Parathyroid adenoma (tissue), 2 donors: ENCODE measurements at regions not wholly inside any gene's neighbourhood (a gene's known extent, or its start where the extent isn't known, plus 50 kb on each side); places are given as distances from the start of the nearest gene placed in this dataset.

Experiments used
- H2AFZ ChIP-seq: fragments of 300-600 bp; sonication (generic); one replicate; pipeline ENCODE4 v1.7.0; 2017; ENCODE audit warnings: antibody characterized with exemption, mild to moderate bottlenecking
- H3K27ac ChIP-seq: fragments of 300-600 bp; sonication (generic); one replicate; pipeline ENCODE4 v1.7.0; 2017
- H3K27me3 ChIP-seq: fragments of 300-600 bp; sonication (generic); one replicate; pipeline ENCODE4 v1.7.0; 2017; ENCODE audit warnings: low read length; ENCODE audit not compliant: control insufficient read depth, insufficient read depth
- H3K36me3 ChIP-seq: fragments of 300-600 bp; sonication (generic); one replicate; pipeline ENCODE4 v1.7.0; 2017; ENCODE audit warnings: low read length; ENCODE audit not compliant: control insufficient read depth, insufficient read depth
- H3K4me1 ChIP-seq: fragments of 300-600 bp; sonication (generic); one replicate; pipeline ENCODE4 v1.7.0; 2017; ENCODE audit warnings: control low read depth
- H3K4me2 ChIP-seq: fragments of 300-600 bp; sonication (generic); one replicate; pipeline ENCODE4 v1.7.0; 2017; ENCODE audit warnings: low read length
- H3K4me3 ChIP-seq: fragments of 300-600 bp; sonication (generic); one replicate; pipeline ENCODE4 v1.7.0; 2017; ENCODE audit warnings: low read depth, low read length
- H3K79me2 ChIP-seq: fragments of 300-600 bp; sonication (generic); one replicate; pipeline ENCODE4 v1.7.0; 2017; ENCODE audit warnings: control low read depth
- H3K9ac ChIP-seq: fragments of 300-600 bp; sonication (generic); one replicate; pipeline ENCODE4 v1.7.0; 2017; ENCODE audit warnings: mild to moderate bottlenecking
- H3K9me3 ChIP-seq: fragments of 300-600 bp; sonication (generic); one replicate; pipeline ENCODE4 v1.7.0; 2017; ENCODE audit warnings: low read length; ENCODE audit not compliant: control insufficient read depth
- CTCF ChIP-seq: fragments of 300-600 bp; sonication (generic); IDR thresholded peaks from one replicate; pipeline ENCODE4 v1.7.0; 2017; ENCODE audit warnings: antibody characterized with exemption, mild to moderate bottlenecking
- donor health status: primary hyperparathyroidism.

- Histone ChIP-seq H3K27me3 (no peaks in the 10 kb centered on the region), H3K36me3 (no peaks in the 10 kb centered on the region), H2AFZ (no peak overlapping the region), H3K4me3 (peak overlapping the region; percentile 4), H3K27ac (no peak overlapping the region), H3K9ac (no peak overlapping the region), H3K9me3 (no peaks in the 10 kb centered on the region), H3K4me1 (no peaks in the 10 kb centered on the region), H3K79me2 (no peaks in the 10 kb centered on the region), H3K4me2 (peak overlapping the region; percentile 43)
- TF ChIP-seq CTCF = no peak
These were observed 470.9 kb upstream of the SPHKAP start for GRCh38 chr2:228652366-228652765.

GRCh38 chr2:228649876-228650275 is 468.4 kb upstream of the SPHKAP start:
- Histone ChIP-seq H3K27ac (no peak overlapping the region), H2AFZ (no peak overlapping the region), H3K36me3 (no peaks in the 10 kb centered on the region), H3K79me2 (no peaks in the 10 kb centered on the region), H3K4me1 (no peaks in the 10 kb centered on the region), H3K9ac (no peak overlapping the region), H3K4me2 (no peak overlapping the region), H3K4me3 (no peak overlapping the region), H3K27me3 (no peaks in the 10 kb centered on the region), H3K9me3 (no peaks in the 10 kb centered on the region)
- TF ChIP-seq CTCF = no peak

- no peak overlapping the region for H3K9ac ChIP-seq
- no peak overlapping the region for H3K4me3 ChIP-seq
- H3K79me2 ChIP-seq = no peaks in the 10 kb centered on the region
- TF ChIP-seq CTCF = no peak
- no peaks in the 10 kb centered on the region for H3K4me1 ChIP-seq
- no peak overlapping the region for H3K4me2 ChIP-seq
- no peaks in the 10 kb centered on the region for H3K36me3 ChIP-seq
- H3K9me3 ChIP-seq = no peaks in the 10 kb centered on the region
- H3K27me3 ChIP-seq = no peaks in the 10 kb centered on the region
- no peak overlapping the region for H2AFZ ChIP-seq
- H3K27ac ChIP-seq = no peak overlapping the region
These were observed 468.0 kb upstream of the SPHKAP start for GRCh38 chr2:228649447-228649846.

- Histone ChIP-seq H3K27ac (no peak overlapping the region), H3K4me2 (no peak overlapping the region), H3K9ac (no peak overlapping the region), H2AFZ (no peak overlapping the region), H3K27me3 (no peaks in the 10 kb centered on the region), H3K9me3 (no peaks in the 10 kb centered on the region), H3K4me3 (no peak overlapping the region), H3K4me1 (no peaks in the 10 kb centered on the region), H3K36me3 (no peaks in the 10 kb centered on the region), H3K79me2 (no peaks in the 10 kb centered on the region)
- no peak for TF ChIP-seq CTCF
These were observed 467.1 kb upstream of the SPHKAP start for GRCh38 chr2:228648541-228648940.

- no peaks in the 10 kb centered on the region for H3K9me3 ChIP-seq
- no peak overlapping the region for H3K27ac ChIP-seq
- H3K27me3 ChIP-seq = no peaks in the 10 kb centered on the region
- no peak overlapping the region for H3K4me2 ChIP-seq
- no peaks in the 10 kb centered on the region for H3K79me2 ChIP-seq
- no peak overlapping the region for H3K9ac ChIP-seq
- no peaks in the 10 kb centered on the region for H3K36me3 ChIP-seq
- no peak for TF ChIP-seq CTCF
- no peak overlapping the region for H3K4me3 ChIP-seq
- H3K4me1 ChIP-seq = no peaks in the 10 kb centered on the region
- H2AFZ ChIP-seq = no peak overlapping the region
These were observed 464.6 kb upstream of the SPHKAP start for GRCh38 chr2:228646061-228646460.
